IPS-18c (cell line): ENCODE measurements at regions not wholly inside any gene's neighbourhood (a gene's known extent, or its start where the extent isn't known, plus 50 kb on each side); places are given as distances from the start of the nearest gene placed in this dataset.
"Not testable (repeated sequence)": the region's sequence is repeated elsewhere in the genome, so short reads cannot be mapped to it uniquely, and the experiment has no call there.

ENCODE experiments used
- H3K4me3 ChIP-seq: 2 replicates; pipeline ENCODE4 v1.7.0; 2013; ENCODE audit warnings: low read depth, mild to moderate bottlenecking, low read length, moderate library complexity; ENCODE audit not compliant: insufficient read depth
- H3K9me3 ChIP-seq: one replicate; pipeline ENCODE4 v1.6.1; 2013; ENCODE audit warnings: mild to moderate bottlenecking, low read length, moderate library complexity; ENCODE audit not compliant: control insufficient read depth, insufficient read depth

DNA sequence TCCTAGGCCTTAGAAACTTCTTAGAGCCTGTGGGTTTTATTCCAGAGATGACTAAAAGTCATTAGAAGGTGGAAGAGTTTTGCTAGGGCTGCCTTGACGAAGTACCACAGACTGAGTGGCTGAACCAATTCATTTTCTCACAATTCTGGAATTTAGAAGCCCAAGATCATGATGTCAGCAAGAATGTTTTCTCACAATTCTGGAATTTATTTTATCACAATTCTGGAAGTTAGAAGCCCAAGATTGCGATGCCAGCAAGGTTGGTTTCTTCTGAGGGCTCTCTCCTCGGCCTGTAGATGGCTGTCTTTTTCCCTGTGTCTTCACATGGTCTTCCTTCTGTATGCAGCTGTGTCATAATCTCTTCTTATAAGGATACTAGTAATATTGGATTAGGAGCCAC is 672.9 kb upstream of the MARCKS start:
- H3K9me3 ChIP-seq = no peaks in the 10 kb centered on the region
- no peak overlapping the region for H3K4me3 ChIP-seq

DNA sequence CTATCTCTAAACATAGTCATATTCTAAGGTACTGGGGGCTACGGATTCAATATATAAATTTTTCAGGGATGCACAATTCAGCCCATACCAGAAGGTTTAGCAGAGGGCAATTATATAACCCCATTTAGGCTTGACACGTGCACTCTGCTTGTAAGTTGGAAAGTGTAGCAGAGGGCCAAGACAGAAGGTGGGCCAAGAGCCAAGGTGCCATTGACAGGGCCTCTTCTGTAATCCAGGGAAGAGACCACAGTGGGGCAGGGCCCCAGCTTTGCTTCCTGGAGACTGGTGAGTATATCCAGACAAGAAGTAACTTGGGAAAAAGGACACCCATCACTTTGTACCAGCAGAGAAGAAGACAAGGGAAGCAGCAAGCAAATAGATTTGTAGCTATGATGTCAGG is 672.4 kb upstream of the MARCKS start:
- Histone ChIP-seq H3K9me3 (no peaks in the 10 kb centered on the region), H3K4me3 (no peak overlapping the region)

DNA sequence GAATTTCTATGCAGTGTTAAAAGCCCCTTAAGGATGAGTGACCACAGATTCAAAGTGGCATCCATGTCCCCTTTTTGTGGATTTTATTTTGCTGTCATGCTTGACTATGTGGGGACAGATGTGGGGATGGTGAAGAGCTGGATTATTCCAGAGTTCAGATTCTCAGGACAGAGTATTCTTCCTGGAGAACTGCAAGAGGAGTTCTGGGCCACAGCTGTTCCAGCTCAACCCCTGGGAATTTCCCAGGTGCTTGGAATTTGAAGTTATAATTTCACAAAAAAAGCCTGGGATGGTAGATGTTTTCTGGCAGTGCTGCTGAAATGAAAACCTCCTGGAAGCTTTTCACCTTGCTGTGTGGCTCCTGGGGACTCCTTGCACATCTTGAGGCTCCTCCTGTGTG is 671.8 kb upstream of the MARCKS start:
- Histone ChIP-seq H3K4me3 (no peak overlapping the region), H3K9me3 (no peaks in the 10 kb centered on the region)

DNA sequence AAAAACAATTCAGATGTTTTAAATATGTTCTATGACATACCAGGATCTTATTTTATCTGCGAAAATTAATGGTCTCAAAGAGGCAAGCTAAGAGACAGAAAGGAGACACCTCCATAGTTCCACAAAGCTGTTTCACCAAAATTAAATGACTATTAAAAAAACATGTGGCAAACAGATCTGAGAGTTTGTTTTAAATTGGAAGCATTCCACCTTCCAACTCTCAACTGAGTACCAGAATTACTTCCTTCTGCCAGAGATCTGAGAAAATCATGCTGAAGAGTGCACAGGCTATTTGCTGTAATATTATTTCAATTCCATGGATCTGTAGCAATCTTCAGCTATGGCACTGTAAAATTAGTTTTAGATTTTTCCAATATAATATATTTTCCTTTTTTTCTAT is 669.5 kb upstream of the MARCKS start:
- H3K4me3 ChIP-seq = no peak overlapping the region
- no peaks in the 10 kb centered on the region for H3K9me3 ChIP-seq

- no peak overlapping the region for H3K4me3 ChIP-seq
- H3K9me3 ChIP-seq = no peaks in the 10 kb centered on the region
Measured at GRCh38 chr6:113188962-113189361, 668.2 kb upstream of the MARCKS start.

- no peak overlapping the region for H3K4me3 ChIP-seq
- no peaks in the 10 kb centered on the region for H3K9me3 ChIP-seq
Measured at GRCh38 chr6:113190170-113190569, 667.0 kb upstream of the MARCKS start.

- no peak overlapping the region for H3K4me3 ChIP-seq
- no peaks in the 10 kb centered on the region for H3K9me3 ChIP-seq
Measured at GRCh38 chr6:113194090-113194489, 663.1 kb upstream of the MARCKS start.

DNA sequence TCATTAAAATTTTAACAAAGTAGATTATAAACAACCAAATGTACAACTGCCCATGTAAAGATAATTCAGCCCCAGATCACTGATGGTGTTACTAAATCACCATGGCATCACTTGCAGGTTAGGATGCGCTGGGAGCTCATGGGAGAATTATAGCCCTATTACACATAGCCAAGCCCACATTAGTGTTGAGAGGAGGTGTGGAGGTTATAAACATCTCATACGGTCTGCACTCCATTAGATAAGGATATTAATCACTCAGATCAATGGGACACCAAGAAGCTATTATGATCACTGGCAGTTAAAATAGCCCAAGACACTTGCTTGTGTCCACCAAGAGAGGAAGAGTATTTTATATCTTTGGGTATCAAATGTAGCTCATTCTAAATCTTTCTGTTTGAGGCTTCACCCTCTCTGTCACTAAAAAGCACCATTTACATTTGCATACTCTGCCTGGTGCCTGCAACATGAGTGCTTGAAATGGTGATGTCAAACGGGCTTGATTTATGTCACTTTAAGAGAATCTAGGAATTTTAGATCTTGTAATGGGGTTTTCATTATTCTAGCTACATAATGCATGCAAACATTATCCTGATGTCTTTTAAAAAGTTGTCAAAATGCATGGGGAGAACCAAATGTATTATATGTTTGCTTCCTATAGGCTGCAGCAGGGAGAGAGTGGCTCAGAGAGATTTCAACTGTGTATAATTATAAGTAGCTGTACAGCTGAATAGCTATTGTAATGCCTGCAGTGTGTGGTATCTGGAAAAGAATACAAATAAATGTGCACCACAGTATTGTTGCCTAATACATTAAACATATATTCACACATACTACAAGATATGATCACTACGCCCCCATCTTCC is 654.1 kb upstream of the MARCKS start:
- H3K4me3 ChIP-seq = no peak overlapping the region
- H3K9me3 ChIP-seq = no peaks in the 10 kb centered on the region

DNA sequence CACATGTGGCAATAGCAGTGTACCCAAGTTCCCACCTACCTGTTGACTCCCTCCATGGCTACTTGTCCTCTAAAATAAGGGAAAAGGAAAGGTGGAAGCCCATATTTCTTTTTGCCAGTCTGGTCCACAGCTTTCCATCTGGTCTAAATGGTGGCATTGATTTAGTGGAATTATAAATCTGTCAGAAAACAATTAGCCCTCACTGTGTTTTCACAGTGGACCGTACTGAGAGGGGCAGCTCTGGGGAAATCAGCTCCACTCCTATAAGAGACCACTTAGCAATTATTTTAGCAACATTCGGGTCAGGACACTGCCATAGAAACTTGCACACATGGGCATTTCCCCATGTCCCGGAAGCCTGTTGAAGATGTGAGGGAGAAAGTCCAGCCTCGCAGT is 653.4 kb upstream of the MARCKS start:
- no peaks in the 10 kb centered on the region for H3K9me3 ChIP-seq

GRCh38 chr6:113205553-113205952 is 651.6 kb upstream of the MARCKS start:
- Histone ChIP-seq H3K9me3 (no peaks in the 10 kb centered on the region), H3K4me3 (no peak overlapping the region)

More for the DNA sequence above, 653.4 kb upstream of the MARCKS start:
- H3K4me3 ChIP-seq = no peak overlapping the region

GRCh38 chr6:113208726-113209125 is 648.4 kb upstream of the MARCKS start:
- no peaks in the 10 kb centered on the region for H3K9me3 ChIP-seq
- no peak overlapping the region for H3K4me3 ChIP-seq

DNA sequence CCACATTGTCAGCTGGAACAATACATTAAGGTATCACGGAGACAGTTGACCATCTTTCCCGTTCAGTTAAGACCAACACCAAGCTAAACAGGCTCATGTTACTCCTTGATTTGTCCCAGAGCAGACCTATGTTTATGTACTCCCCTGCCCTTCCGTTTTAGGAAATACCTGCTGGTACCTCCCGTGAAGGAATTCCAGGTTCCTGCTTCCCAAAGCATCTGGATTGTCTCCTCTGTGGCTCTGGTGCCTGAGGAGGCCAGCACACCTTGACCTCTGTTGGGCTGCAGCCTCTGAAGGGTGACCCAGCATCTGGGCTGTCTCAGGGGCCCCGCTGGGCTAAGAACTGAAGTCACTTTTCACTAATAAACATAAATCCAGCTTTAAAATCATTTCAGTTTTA is 647.8 kb upstream of the MARCKS start:
- no peak overlapping the region for H3K4me3 ChIP-seq
- no peaks in the 10 kb centered on the region for H3K9me3 ChIP-seq

DNA sequence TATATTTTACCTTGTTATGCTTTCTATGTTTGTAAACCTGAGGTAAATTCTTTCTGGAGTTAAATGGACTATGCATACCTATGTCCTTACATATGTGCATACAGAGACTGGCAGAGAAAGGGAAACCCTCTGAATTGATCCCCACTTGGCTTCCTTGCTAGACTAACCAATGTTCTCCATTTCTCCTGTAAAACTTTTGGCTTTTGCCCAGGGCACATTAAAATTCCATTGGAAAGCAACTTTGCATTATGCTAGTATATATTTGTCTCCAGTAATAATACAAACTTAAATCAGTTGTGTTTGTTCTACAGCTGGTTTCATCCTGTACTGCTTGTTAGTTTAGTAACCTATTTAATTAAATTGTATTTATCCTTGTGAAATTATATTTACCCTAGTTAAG is 646.0 kb upstream of the MARCKS start:
- Histone ChIP-seq H3K9me3 (no peaks in the 10 kb centered on the region), H3K4me3 (no peak overlapping the region)

DNA sequence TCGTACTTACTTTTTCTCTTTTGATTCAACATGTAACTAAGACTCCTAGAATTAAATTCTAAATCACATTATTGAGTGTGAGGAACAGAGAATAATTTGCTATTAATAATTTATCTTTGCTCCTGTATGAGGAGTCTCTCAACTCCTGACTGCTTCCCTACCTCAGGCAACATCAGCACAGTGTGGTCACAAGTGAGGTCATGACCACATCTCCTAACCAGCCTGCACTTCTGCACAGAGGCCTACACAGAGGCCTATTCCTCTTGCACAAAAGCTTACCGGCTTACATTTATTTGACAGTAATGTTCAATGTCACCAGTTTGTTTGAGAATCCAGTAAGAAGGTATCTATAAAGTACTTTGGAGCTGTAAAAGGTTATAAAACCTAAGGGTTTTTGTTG is 637.4 kb upstream of the MARCKS start:
- H3K9me3 ChIP-seq = no peaks in the 10 kb centered on the region
- no peak overlapping the region for H3K4me3 ChIP-seq

DNA sequence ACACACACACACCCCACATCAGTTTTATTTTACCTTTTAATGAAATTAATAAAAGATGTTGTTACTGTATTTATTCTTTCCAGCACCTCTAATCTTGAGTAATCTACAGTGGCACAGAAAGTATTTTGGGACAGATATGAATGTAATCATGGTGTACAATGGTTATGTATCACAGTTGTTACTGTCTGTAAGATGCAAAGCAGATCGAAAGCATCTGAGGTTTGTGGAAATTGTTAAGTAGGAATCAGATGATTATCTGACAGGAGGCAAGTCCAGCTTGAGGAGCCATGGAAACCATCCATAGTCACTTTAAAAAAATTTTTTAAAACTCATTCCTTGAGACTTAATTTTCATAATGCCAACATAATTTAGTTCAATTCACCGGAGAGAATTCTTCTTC is 636.3 kb upstream of the MARCKS start:
- no peaks in the 10 kb centered on the region for H3K9me3 ChIP-seq
- H3K4me3 ChIP-seq = no peak overlapping the region

- H3K4me3 ChIP-seq = no peak overlapping the region
- H3K9me3 ChIP-seq = no peaks in the 10 kb centered on the region
Measured at GRCh38 chr6:113221850-113222249, 635.3 kb upstream of the MARCKS start.

DNA sequence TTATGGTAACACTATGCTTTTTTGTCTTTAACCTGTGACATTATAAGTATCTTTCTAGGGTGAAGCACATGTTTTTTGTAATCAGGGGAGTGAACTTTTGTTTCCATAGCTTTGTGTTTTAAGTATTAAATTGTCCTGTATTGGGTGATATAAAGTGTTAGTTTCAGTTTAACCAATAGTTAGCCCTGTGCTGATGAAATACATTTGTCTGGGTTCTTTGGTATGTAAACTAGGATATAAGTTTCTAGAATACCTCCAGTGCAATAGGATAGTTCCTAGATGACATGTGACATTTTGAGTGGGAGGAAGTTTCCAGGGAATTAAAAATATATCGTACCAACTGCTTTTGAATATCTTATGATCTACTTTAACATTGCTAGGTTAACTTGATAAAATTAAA is 611.0 kb upstream of the MARCKS start:
- Histone ChIP-seq H3K4me3 (no peak overlapping the region), H3K9me3 (peaks cover 3% of the 10 kb centered on the region)

- H3K4me3 ChIP-seq = no peak overlapping the region
- H3K9me3 ChIP-seq = peaks cover 5% of the 10 kb centered on the region
Measured at GRCh38 chr6:113248532-113248931, 608.6 kb upstream of the MARCKS start.

- not testable (repeated sequence) for H3K9me3 ChIP-seq, H3K4me3 ChIP-seq
Measured at GRCh38 chr6:113254194-113254593, 603.0 kb upstream of the MARCKS start.
